A673 (cell line): ENCODE measurements at regions not wholly inside any gene's neighbourhood (a gene's known extent, or its start where the extent isn't known, plus 50 kb on each side); places are given as distances from the start of the nearest gene placed in this dataset.

Source experiments
- BruUV-seq: library from RNA; stranded (reverse); fragments of 400-500 nt; replicated peaks from 2 replicates; lab custom pipeline; 2021; lab: Mats Ljungman, UMichigan
- CTCF ChIA-PET: fragments of 300-600 bp; sonication (Branson Sonifier 250); formaldehyde crosslinking; loops from one replicate; lab custom pipeline; 2022; ENCODE audit warnings: antibody characterized with exemption; lab: Charles Lee
- POLR2A ChIA-PET: fragments of 300-600 bp; sonication (Branson Sonifier 250); formaldehyde crosslinking; loops from one replicate; lab custom pipeline; 2022; ENCODE audit warnings: antibody characterized with exemption; ENCODE audit not compliant: low non-redundant PET; lab: Charles Lee
- DNase-seq: peaks from one replicate; pipeline ENCODE4 v3.0.0-alpha.2; 2015; ENCODE audit warnings: low spot score
- H3K27ac ChIP-seq: fragments of 200-600 bp; sonication (generic); 2 replicates; pipeline ENCODE4 v1.5.1; 2016; ENCODE audit warnings: mixed run types, low read depth, mild to moderate bottlenecking, mixed read lengths, antibody characterized with exemption, low read length; ENCODE audit not compliant: poor library complexity, severe bottlenecking
- H3K27me3 ChIP-seq: fragments of 200-600 bp; sonication (generic); replicated peaks from 2 replicates; pipeline ENCODE4 v1.6.1; 2017; ENCODE audit warnings: mixed run types, low read depth, mild to moderate bottlenecking, mixed read lengths, antibody characterized with exemption, low read length; ENCODE audit not compliant: insufficient read depth, poor library complexity
- H3K36me3 ChIP-seq: fragments of 200-600 bp; sonication (generic); 2 replicates; pipeline ENCODE4 v1.6.1; 2016; ENCODE audit warnings: mixed run types, mild to moderate bottlenecking, mixed read lengths, antibody characterized with exemption, low read length; ENCODE audit not compliant: insufficient read depth, poor library complexity, severe bottlenecking
- H3K4me1 ChIP-seq: fragments of 200-600 bp; sonication (generic); 2 replicates; pipeline ENCODE4 v1.6.1; 2017; ENCODE audit warnings: mixed run types, mild to moderate bottlenecking, mixed read lengths, antibody characterized with exemption, low read length; ENCODE audit not compliant: insufficient read depth, poor library complexity, severe bottlenecking
- H3K4me3 ChIP-seq: fragments of 200-600 bp; sonication (generic); 2 replicates; pipeline ENCODE4 v1.5.1; 2016; ENCODE audit warnings: low read depth, mixed run types, mild to moderate bottlenecking, mixed read lengths, low read length; ENCODE audit not compliant: poor library complexity, severe bottlenecking
- H3K9me3 ChIP-seq: fragments of 200-600 bp; sonication (generic); 2 replicates; pipeline ENCODE4 v1.6.1; 2016; ENCODE audit warnings: mixed run types, low read depth, mild to moderate bottlenecking, mixed read lengths, antibody characterized with exemption, low read length; ENCODE audit not compliant: poor library complexity, severe bottlenecking
- EZH2 ChIP-seq: fragments of 200-600 bp; sonication (generic); IDR thresholded peaks from 2 replicates; pipeline ENCODE4 v1.6.1; 2017; ENCODE audit warnings: borderline replicate concordance, low read depth, mild to moderate bottlenecking, mixed read lengths, antibody characterized with exemption, low read length; ENCODE audit not compliant: poor library complexity, severe bottlenecking
- intact Hi-C: fragments of 100-400 bp; cut with micrococcal nuclease; formaldehyde crosslinking; loops from one replicate; pipeline ENCODE4 v1.10.0; 2022; ENCODE audit not compliant: unreplicated experiment
- TF ChIP-seq, protein P1 (sequence below): fragments of 300-800, 200-600 bp; sonication (generic); conservative IDR thresholded peaks from 2 replicates; pipeline ENCODE4 v1.5.1; 2017; ENCODE audit warnings: low read depth, mild to moderate bottlenecking, antibody characterized with exemption, low read length, moderate library complexity, mixed read lengths

DNA sequence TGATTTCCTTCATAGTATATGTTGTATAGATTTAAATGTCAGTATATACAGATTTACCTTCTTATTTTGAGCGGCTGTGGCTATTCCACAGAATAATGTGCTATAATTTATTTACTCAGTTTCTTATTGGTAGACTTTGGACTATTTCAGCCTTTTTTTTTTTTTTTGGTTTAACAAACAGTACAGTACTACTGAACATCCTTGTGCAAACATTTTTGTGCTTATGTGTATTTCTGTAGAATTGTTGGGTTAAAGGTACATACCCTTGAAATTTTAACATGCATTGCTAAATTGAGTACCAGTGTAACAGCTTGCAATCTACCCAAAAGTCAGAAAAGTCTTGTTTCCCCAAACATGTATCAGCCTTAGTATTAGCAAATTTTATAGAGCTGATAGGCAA, 68.8 kb downstream of the HHEX start:
- Histone ChIP-seq H3K27ac (no peak overlapping the region), H3K9me3 (no peaks in the 10 kb centered on the region), H3K4me3 (no peak overlapping the region), H3K36me3 (no peaks in the 10 kb centered on the region), H3K4me1 (peaks cover 19% of the 10 kb centered on the region), H3K27me3 (no peaks in the 10 kb centered on the region)
- ChIA-PET CTCF (no interaction called here), POLR2A (no interaction called here)
- intact Hi-C loops: no loop called here
- no TSS peak for BruUV-seq
- no peak for TF ChIP-seq EZH2
- TF ChIP-seq, protein P1, sequence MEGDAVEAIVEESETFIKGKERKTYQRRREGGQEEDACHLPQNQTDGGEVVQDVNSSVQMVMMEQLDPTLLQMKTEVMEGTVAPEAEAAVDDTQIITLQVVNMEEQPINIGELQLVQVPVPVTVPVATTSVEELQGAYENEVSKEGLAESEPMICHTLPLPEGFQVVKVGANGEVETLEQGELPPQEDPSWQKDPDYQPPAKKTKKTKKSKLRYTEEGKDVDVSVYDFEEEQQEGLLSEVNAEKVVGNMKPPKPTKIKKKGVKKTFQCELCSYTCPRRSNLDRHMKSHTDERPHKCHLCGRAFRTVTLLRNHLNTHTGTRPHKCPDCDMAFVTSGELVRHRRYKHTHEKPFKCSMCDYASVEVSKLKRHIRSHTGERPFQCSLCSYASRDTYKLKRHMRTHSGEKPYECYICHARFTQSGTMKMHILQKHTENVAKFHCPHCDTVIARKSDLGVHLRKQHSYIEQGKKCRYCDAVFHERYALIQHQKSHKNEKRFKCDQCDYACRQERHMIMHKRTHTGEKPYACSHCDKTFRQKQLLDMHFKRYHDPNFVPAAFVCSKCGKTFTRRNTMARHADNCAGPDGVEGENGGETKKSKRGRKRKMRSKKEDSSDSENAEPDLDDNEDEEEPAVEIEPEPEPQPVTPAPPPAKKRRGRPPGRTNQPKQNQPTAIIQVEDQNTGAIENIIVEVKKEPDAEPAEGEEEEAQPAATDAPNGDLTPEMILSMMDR: no peak
- DNase-seq: no peak

DNA sequence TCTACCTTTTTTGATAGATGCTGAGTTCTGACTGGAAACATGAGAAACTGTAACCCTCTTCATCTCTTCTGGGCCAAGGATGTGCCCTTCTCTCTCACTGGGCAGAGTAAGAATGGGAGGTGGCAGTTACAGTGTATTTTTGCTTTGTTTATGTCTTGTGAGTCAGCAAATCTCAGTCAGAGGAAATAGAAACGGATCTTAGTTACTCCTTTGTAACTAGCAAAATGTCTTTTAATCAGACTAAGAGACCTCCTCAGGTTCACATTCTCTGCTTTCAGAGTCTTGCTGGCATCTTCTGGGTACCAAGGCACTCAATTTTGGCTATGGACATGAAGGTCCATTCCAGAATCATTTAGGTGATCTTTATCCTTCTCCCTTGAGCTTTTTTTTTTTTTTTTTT, 70.9 kb downstream of the HHEX start:
- CTCF ChIA-PET: no interaction called here

DNA sequence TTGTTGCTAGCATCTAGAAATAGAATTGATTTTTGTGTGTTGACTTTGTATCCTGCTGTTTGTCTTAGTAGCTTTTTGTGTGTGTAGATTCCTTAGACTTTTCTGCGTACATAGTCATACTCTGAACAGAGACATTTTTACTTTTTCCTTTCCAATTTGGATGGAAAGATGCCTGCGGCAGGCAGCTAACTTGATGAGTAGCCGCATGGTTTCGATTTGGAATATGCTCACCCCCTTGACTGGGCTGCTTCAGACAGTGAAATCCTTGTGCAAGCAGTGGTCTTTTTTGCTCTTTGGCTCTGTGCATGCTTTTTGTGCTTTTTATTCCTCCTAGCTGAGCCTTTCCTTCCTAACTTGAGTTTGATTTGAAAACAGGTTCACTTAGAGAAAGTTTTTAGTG, 71.8 kb downstream of the HHEX start:
- Histone ChIP-seq H3K9me3 (no peaks in the 10 kb centered on the region), H3K4me1 (peaks cover 9% of the 10 kb centered on the region), H3K27me3 (no peaks in the 10 kb centered on the region), H3K4me3 (no peak overlapping the region), H3K27ac (no peak overlapping the region), H3K36me3 (no peaks in the 10 kb centered on the region)
- no TSS peak for BruUV-seq
- POLR2A ChIA-PET: no interaction called here
- CTCF ChIA-PET: no interaction called here
- intact Hi-C loops: no loop called here
- TF ChIP-seq EZH2: no peak
- TF ChIP-seq, protein P1: no peak
- no peak for DNase-seq

More for the DNA sequence above, 70.9 kb downstream of the HHEX start:
- no peaks in the 10 kb centered on the region for H3K9me3 ChIP-seq
- no peak overlapping the region for H3K27ac ChIP-seq
- TF ChIP-seq, protein P1: no peak
- H3K4me1 ChIP-seq: peaks cover 19% of the 10 kb centered on the region
- H3K36me3 ChIP-seq: no peaks in the 10 kb centered on the region
- POLR2A ChIA-PET: no interaction called here
- BruUV-seq: no TSS peak
- no peak overlapping the region for H3K4me3 ChIP-seq
- intact Hi-C loops: no loop called here
- DNase-seq: no peak
- H3K27me3 ChIP-seq: no peaks in the 10 kb centered on the region
